OCI-LY3 (cell line): ENCODE measurements at regions not wholly inside any gene's neighbourhood (a gene's known extent, or its start where the extent isn't known, plus 50 kb on each side); places are given as distances from the start of the nearest gene placed in this dataset.

Source experiments
- H2AFZ ChIP-seq: fragments of 200-600, 300-600 bp; shearing (Covaris generic); 2 replicates; pipeline ENCODE4 v1.6.0; 2014; ENCODE audit warnings: antibody characterized with exemption, low read depth, low read length
- H3K27ac ChIP-seq: fragments of 200-600, 300-600 bp; sonication (generic); 2 replicates; pipeline ENCODE4 v1.5.1; 2014; ENCODE audit warnings: mild to moderate bottlenecking, low read length, moderate library complexity, mixed read lengths
- H3K27me3 ChIP-seq: fragments of 200-600, 300-600 bp; sonication (generic); 2 replicates; pipeline ENCODE4 v1.6.1; 2014; ENCODE audit warnings: low read depth, low read length, mixed read lengths
- H3K36me3 ChIP-seq: fragments of 200-600, 300-600 bp; sonication (generic); replicated peaks from 2 replicates; pipeline ENCODE3; 2014; ENCODE audit warnings: low read depth, low read length, mixed read lengths
- H3K4me1 ChIP-seq: fragments of 300-600, 200-600 bp; sonication (generic); 2 replicates; pipeline ENCODE4 v1.6.1; 2014; ENCODE audit warnings: low read length, mixed read lengths
- H3K4me2 ChIP-seq: fragments of 200-600, 300-600 bp; sonication (generic); 2 replicates; pipeline ENCODE4 v1.6.1; 2014; ENCODE audit warnings: low read length, mixed read lengths
- H3K4me3 ChIP-seq: fragments of 300-600, 200-600 bp; sonication (generic); 2 replicates; pipeline ENCODE4 v1.5.1; 2014; ENCODE audit warnings: antibody characterized with exemption, mild to moderate bottlenecking, low read length, moderate library complexity
- H3K79me2 ChIP-seq: fragments of 300-600, 200-600 bp; shearing (Covaris generic); 2 replicates; pipeline ENCODE4 v1.6.1; 2014; ENCODE audit warnings: mild to moderate bottlenecking, low read length, mixed read lengths
- H3K9ac ChIP-seq: fragments of 300-600, 200-600 bp; shearing (Covaris generic); 2 replicates; pipeline ENCODE4 v1.6.0; 2014; ENCODE audit warnings: mild to moderate bottlenecking, low read length, moderate library complexity
- H3K9me3 ChIP-seq: fragments of 200-600, 300-600 bp; shearing (Covaris generic); 2 replicates; pipeline ENCODE4 v1.6.1; 2014; ENCODE audit warnings: low read length, mixed read lengths; ENCODE audit not compliant: insufficient read depth
- H4K20me1 ChIP-seq: fragments of 200-600, 300-600 bp; sonication (generic); 2 replicates; pipeline ENCODE4 v1.6.1; 2016; ENCODE audit warnings: low read length, mixed read lengths; ENCODE audit not compliant: insufficient read depth
- EZH2phosphoT487 ChIP-seq: fragments of 200-600 bp; shearing (Covaris generic); IDR thresholded peaks from 2 replicates; pipeline ENCODE4 v1.6.1; 2018; ENCODE audit warnings: antibody characterized with exemption, mixed run types, low read depth
- TF ChIP-seq, protein P1 (sequence below): fragments of 200-600, 300-600 bp; sonication (generic); IDR thresholded peaks from 2 replicates; pipeline ENCODE4 v1.5.1; 2014; ENCODE audit warnings: antibody characterized with exemption, low read length, low read depth

DNA sequence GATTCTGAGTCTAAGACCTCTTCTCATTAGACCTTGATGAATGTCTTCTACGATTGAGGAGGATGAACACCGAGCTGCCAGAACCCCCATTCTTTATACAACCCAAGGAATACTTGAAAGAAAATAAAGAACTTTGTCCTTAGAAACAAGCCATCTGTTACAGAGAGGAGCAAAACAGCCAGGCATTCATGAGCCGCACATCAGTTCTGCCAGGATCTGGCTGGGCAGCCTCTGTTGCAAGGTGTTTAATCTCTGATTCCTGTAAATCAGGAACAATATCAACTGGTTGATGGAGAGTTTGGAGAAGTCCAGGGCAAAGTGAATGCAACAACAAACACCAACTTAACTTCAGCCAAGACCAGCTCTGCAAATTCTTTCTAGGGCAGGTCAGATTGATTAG, 165.5 kb upstream of the DMAC1 start:
- H3K9me3 ChIP-seq, result no peaks in the 10 kb centered on the region
- H4K20me1 ChIP-seq, result no peaks in the 10 kb centered on the region
- no peaks in the 10 kb centered on the region for H3K79me2 ChIP-seq
- H3K4me3 ChIP-seq, result no peak overlapping the region
- no peaks in the 10 kb centered on the region for H3K4me1 ChIP-seq
- no peak overlapping the region for H2AFZ ChIP-seq
- no peak overlapping the region for H3K4me2 ChIP-seq
- H3K9ac ChIP-seq, result no peak overlapping the region
- H3K27ac ChIP-seq, result no peak overlapping the region
- no peak for TF ChIP-seq EZH2phosphoT487
- TF ChIP-seq, protein P1, sequence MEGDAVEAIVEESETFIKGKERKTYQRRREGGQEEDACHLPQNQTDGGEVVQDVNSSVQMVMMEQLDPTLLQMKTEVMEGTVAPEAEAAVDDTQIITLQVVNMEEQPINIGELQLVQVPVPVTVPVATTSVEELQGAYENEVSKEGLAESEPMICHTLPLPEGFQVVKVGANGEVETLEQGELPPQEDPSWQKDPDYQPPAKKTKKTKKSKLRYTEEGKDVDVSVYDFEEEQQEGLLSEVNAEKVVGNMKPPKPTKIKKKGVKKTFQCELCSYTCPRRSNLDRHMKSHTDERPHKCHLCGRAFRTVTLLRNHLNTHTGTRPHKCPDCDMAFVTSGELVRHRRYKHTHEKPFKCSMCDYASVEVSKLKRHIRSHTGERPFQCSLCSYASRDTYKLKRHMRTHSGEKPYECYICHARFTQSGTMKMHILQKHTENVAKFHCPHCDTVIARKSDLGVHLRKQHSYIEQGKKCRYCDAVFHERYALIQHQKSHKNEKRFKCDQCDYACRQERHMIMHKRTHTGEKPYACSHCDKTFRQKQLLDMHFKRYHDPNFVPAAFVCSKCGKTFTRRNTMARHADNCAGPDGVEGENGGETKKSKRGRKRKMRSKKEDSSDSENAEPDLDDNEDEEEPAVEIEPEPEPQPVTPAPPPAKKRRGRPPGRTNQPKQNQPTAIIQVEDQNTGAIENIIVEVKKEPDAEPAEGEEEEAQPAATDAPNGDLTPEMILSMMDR, result no peak
- H3K27me3 ChIP-seq, result no peaks in the 10 kb centered on the region
- no peaks in the 10 kb centered on the region for H3K36me3 ChIP-seq

DNA sequence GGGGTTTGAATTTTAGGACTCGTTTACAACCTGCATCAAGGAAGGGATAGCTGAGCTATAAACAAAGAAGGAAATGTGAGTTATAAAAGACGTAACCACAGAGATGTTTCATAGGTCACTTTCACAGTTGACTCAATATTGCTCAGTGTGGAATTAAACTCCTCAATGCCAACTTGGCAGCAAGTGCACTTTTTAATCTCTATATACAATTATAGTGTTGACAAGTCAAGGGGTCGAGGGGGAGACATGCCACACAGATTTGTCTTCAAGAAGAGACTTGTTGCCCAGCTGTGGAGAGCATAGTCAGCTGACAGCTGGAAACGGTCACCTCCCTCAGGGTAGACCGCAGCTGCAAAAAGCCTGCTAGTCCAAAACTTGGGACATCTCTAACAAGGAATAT, 163.4 kb upstream of the DMAC1 start:
- no peaks in the 10 kb centered on the region for H3K9me3 ChIP-seq
- H3K4me1 ChIP-seq, result no peaks in the 10 kb centered on the region
- no peak overlapping the region for H2AFZ ChIP-seq
- no peak overlapping the region for H3K4me2 ChIP-seq
- no peaks in the 10 kb centered on the region for H3K27me3 ChIP-seq
- no peak overlapping the region for H3K27ac ChIP-seq
- H4K20me1 ChIP-seq, result no peaks in the 10 kb centered on the region
- no peaks in the 10 kb centered on the region for H3K36me3 ChIP-seq
- H3K9ac ChIP-seq, result no peak overlapping the region
- no peaks in the 10 kb centered on the region for H3K79me2 ChIP-seq
- no peak overlapping the region for H3K4me3 ChIP-seq
- TF ChIP-seq, protein P1, result no peak
- TF ChIP-seq EZH2phosphoT487, result no peak

DNA sequence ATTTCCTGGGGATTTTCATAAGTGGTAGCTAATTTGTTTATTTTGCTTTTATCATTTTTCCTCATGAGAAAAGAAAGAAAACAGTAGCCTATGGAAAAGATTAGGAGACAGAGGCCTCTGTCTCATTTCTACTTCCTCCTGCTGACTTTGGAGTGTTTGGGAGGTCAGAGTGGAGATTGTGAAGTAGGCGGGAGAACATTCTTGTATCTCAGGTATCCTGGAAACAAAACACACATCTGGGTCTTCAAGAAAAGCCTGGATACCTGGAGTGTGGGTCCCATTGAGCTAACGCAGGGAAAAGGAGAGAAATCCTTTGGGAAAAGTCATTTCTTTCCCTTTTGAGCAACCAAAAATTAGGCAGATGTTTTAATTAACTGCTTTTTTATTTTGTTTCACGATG, 161.5 kb upstream of the DMAC1 start:
- no peak for TF ChIP-seq EZH2phosphoT487
- no peak overlapping the region for H3K4me2 ChIP-seq

DNA sequence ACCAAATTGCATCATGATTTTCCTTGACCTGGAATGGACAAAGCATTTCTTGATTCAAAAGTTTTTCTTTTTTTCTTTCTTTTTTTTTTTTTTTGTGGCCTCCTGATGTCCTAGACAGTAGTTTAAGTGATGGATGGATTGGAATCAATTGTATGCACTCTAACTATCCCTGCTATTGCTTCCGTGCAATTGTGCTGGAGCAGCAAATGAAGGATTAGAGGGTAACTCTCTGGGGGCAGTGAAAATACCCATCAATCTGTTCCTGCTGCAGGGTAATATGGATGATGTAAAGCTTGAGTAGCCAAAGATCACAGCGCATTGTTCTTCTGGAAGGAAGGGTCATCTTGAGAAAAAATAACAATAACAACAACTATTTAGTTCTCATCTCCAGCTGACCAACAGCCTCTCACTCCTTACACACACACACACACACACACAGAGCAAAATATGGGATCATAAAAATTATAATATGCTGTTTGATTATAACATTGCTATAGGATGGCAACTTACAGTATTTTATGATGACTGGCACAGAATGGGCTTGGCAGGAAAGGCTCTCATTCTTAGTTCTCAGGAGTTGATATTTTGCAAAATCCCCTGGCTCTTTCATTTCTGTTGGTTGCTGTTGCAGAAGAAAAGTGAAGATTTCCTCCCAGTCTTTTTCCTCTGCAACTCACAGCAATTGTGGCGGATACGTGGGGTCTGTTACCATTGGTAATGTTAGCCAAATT, 160.9 kb upstream of the DMAC1 start:
- H3K36me3 ChIP-seq, result no peaks in the 10 kb centered on the region
- H3K79me2 ChIP-seq, result no peaks in the 10 kb centered on the region
- no peak overlapping the region for H3K4me3 ChIP-seq
- no peak overlapping the region for H3K4me2 ChIP-seq
- no peak overlapping the region for H3K9ac ChIP-seq
- H3K9me3 ChIP-seq, result no peaks in the 10 kb centered on the region
- TF ChIP-seq EZH2phosphoT487, result no peak
- TF ChIP-seq, protein P1, result no peak
- H4K20me1 ChIP-seq, result no peaks in the 10 kb centered on the region
- no peaks in the 10 kb centered on the region for H3K27me3 ChIP-seq
- H3K27ac ChIP-seq, result no peak overlapping the region
- no peak overlapping the region for H2AFZ ChIP-seq
- H3K4me1 ChIP-seq, result no peaks in the 10 kb centered on the region

More for the DNA sequence above, 161.5 kb upstream of the DMAC1 start:
- Histone ChIP-seq H3K4me1 (no peaks in the 10 kb centered on the region), H3K27me3 (no peaks in the 10 kb centered on the region), H3K79me2 (no peaks in the 10 kb centered on the region), H4K20me1 (no peaks in the 10 kb centered on the region), H3K9me3 (no peaks in the 10 kb centered on the region), H3K27ac (no peak overlapping the region), H3K36me3 (no peaks in the 10 kb centered on the region), H3K9ac (no peak overlapping the region), H2AFZ (no peak overlapping the region), H3K4me3 (no peak overlapping the region)
